ENCODE measurements at regions not wholly inside any gene's neighbourhood (a gene's known extent, or its start where the extent isn't known, plus 50 kb on each side); places are given as distances from the start of the nearest gene placed in this dataset.

DNA sequence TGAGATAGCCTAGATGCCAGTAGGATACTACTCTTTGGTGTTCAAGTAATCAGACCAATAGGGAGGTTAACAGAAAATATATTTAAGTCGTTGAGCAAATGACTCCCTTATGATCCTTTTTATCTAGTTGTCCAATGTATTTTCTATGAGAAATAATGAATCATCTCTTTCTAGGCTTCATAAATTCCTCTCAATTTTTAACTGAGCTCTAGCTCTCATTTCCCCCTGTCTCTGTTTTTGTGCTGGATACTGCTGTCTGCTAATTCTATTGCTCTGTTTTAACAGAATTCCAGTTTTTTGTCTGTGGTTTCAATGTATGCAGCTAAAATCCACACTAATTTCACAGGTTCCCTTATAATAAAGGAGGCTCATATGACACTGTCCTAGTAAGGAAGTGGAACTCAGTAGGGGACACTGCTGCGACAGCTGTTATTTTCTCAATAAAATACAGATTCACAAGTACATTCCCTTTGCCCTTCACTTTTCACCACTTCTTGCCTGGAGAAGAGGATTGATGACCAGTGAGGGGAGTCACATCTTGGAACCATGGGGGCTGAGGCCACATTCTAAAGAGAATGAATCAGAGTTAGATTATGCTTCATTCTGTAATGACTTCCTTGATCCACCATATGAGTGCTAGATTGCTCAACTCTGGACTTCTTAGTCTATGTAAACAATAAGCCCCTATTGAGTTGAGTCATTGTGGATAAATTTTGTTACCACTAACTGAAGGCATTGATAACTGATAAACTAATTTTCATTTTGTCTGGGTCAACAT, 558.7 kb upstream of the KCNMB2 start:
- TF ChIP-seq POLR2A (IDR thresholded peaks at IDR 0.05) = no peak
- TF ChIP-seq, protein P1, sequence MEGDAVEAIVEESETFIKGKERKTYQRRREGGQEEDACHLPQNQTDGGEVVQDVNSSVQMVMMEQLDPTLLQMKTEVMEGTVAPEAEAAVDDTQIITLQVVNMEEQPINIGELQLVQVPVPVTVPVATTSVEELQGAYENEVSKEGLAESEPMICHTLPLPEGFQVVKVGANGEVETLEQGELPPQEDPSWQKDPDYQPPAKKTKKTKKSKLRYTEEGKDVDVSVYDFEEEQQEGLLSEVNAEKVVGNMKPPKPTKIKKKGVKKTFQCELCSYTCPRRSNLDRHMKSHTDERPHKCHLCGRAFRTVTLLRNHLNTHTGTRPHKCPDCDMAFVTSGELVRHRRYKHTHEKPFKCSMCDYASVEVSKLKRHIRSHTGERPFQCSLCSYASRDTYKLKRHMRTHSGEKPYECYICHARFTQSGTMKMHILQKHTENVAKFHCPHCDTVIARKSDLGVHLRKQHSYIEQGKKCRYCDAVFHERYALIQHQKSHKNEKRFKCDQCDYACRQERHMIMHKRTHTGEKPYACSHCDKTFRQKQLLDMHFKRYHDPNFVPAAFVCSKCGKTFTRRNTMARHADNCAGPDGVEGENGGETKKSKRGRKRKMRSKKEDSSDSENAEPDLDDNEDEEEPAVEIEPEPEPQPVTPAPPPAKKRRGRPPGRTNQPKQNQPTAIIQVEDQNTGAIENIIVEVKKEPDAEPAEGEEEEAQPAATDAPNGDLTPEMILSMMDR (IDR thresholded peaks at IDR 0.05) = no peak
